PC-9 (cell line): ENCODE measurements at regions not wholly inside any gene's neighbourhood (a gene's known extent, or its start where the extent isn't known, plus 50 kb on each side); places are given as distances from the start of the nearest gene placed in this dataset.

ENCODE experiments used
- EZH2 ChIP-seq: fragments of 200-600 bp; sonication (generic); IDR thresholded peaks from 2 replicates; pipeline ENCODE4 v1.8.0; 2017; ENCODE audit warnings: antibody characterized with exemption, low read depth
- TF ChIP-seq, protein P1 (sequence below): fragments of 200-600 bp; sonication (generic); conservative IDR thresholded peaks from 2 replicates; pipeline ENCODE4 v1.6.1; 2017; ENCODE audit warnings: mixed run types, antibody characterized with exemption, mild to moderate bottlenecking, moderate library complexity

DNA sequence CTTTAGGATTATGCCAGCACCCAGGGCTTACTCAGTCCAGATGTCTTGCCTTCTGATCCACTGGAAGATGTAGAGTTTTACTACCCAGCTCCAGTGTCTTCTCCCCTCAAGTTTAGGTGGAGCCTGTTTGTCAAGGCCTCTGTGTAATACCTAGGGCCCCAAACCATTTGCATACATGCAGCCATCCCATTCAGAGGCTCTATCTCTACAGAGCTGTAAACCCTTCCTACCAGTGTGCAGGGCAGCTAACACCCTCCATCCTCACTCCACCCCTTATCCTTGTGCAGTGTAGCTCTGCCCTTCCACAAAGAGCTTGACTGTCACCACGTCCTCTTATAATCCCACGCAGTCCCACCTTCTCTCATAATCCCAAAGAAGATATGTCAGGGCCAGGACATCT is 54.6 kb upstream of the GPCPD1 start:
- TF ChIP-seq, protein P1, sequence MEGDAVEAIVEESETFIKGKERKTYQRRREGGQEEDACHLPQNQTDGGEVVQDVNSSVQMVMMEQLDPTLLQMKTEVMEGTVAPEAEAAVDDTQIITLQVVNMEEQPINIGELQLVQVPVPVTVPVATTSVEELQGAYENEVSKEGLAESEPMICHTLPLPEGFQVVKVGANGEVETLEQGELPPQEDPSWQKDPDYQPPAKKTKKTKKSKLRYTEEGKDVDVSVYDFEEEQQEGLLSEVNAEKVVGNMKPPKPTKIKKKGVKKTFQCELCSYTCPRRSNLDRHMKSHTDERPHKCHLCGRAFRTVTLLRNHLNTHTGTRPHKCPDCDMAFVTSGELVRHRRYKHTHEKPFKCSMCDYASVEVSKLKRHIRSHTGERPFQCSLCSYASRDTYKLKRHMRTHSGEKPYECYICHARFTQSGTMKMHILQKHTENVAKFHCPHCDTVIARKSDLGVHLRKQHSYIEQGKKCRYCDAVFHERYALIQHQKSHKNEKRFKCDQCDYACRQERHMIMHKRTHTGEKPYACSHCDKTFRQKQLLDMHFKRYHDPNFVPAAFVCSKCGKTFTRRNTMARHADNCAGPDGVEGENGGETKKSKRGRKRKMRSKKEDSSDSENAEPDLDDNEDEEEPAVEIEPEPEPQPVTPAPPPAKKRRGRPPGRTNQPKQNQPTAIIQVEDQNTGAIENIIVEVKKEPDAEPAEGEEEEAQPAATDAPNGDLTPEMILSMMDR = no peak
- TF ChIP-seq EZH2 = no peak
